ENCODE measurements at regions not wholly inside any gene's neighbourhood (a gene's known extent, or its start where the extent isn't known, plus 50 kb on each side); places are given as distances from the start of the nearest gene placed in this dataset.

- Histone ChIP-seq H3K27me3 (no peaks in the 10 kb centered on the region), H3K4me3 (no peak overlapping the region), H3K27ac (no peak overlapping the region), H3K4me1 (no peaks in the 10 kb centered on the region), H3K36me3 (no peaks in the 10 kb centered on the region), H3K9me3 (no peaks in the 10 kb centered on the region)
- intact Hi-C loops (cut with DNase I): no loop called here
- no peak for TF ChIP-seq CTCF (IDR thresholded peaks at IDR 0.05)
- TF ChIP-seq POLR2AphosphoS5 (IDR thresholded peaks at IDR 0.05; ENCODE audit: insufficient read depth in 1 of 2, low read depth in 1 of 2): no peak
- no peak for TF ChIP-seq POLR2A (IDR thresholded peaks at IDR 0.05)
- DNase-seq (ENCODE audit: extremely low spot score in 2 of 2): no peak
Observed at GRCh38 chr16:6605490-6605889, 727.2 kb upstream of the RBFOX1 start.

GRCh38 chr16:6603780-6604325 lies 728.8 kb upstream of the RBFOX1 start:
- H3K4me3 ChIP-seq: no peak overlapping the region
- DNase-seq (ENCODE audit: extremely low spot score in 2 of 2): no peak
- no peaks in the 10 kb centered on the region for H3K27me3 ChIP-seq
- intact Hi-C loops (cut with DNase I): no loop called here
- no peak for TF ChIP-seq POLR2AphosphoS5 (IDR thresholded peaks at IDR 0.05; ENCODE audit: insufficient read depth in 1 of 2, low read depth in 1 of 2)
- no peak for TF ChIP-seq POLR2A (IDR thresholded peaks at IDR 0.05)
- TF ChIP-seq CTCF (IDR thresholded peaks at IDR 0.05): no peak
- H3K9me3 ChIP-seq: no peaks in the 10 kb centered on the region
- no peaks in the 10 kb centered on the region for H3K4me1 ChIP-seq
- H3K27ac ChIP-seq: no peak overlapping the region
- no peaks in the 10 kb centered on the region for H3K36me3 ChIP-seq

GRCh38 chr16:6602405-6602804 lies 730.2 kb upstream of the RBFOX1 start:
- intact Hi-C loops (cut with DNase I): no loop called here
- DNase-seq (ENCODE audit: extremely low spot score in 2 of 2): no peak
- H3K27ac ChIP-seq: no peak overlapping the region
- H3K4me1 ChIP-seq: no peaks in the 10 kb centered on the region
- no peaks in the 10 kb centered on the region for H3K9me3 ChIP-seq
- no peaks in the 10 kb centered on the region for H3K27me3 ChIP-seq
- H3K36me3 ChIP-seq: no peaks in the 10 kb centered on the region
- no peak for TF ChIP-seq POLR2A (IDR thresholded peaks at IDR 0.05)
- no peak for TF ChIP-seq POLR2AphosphoS5 (IDR thresholded peaks at IDR 0.05; ENCODE audit: insufficient read depth in 1 of 2, low read depth in 1 of 2)
- TF ChIP-seq CTCF (IDR thresholded peaks at IDR 0.05): no peak
- no peak overlapping the region for H3K4me3 ChIP-seq

GRCh38 chr16:6600167-6600566 lies 732.5 kb upstream of the RBFOX1 start:
- DNase-seq (ENCODE audit: extremely low spot score in 2 of 2): no peak
- Histone ChIP-seq H3K27ac (no peak overlapping the region), H3K4me3 (no peak overlapping the region), H3K9me3 (no peaks in the 10 kb centered on the region), H3K27me3 (no peaks in the 10 kb centered on the region), H3K4me1 (no peaks in the 10 kb centered on the region), H3K36me3 (no peaks in the 10 kb centered on the region)
- TF ChIP-seq POLR2A (IDR thresholded peaks at IDR 0.05): no peak
- no peak for TF ChIP-seq POLR2AphosphoS5 (IDR thresholded peaks at IDR 0.05; ENCODE audit: insufficient read depth in 1 of 2, low read depth in 1 of 2)
- TF ChIP-seq CTCF (IDR thresholded peaks at IDR 0.05): no peak
- intact Hi-C loops (cut with DNase I): no loop called here

- intact Hi-C loops (cut with DNase I): no loop called here
- no peak overlapping the region for H3K4me3 ChIP-seq
- no peak for DNase-seq (ENCODE audit: extremely low spot score in 2 of 2)
- no peak overlapping the region for H3K27ac ChIP-seq
- H3K27me3 ChIP-seq: no peaks in the 10 kb centered on the region
- no peaks in the 10 kb centered on the region for H3K4me1 ChIP-seq
- no peaks in the 10 kb centered on the region for H3K9me3 ChIP-seq
- no peak for TF ChIP-seq POLR2AphosphoS5 (IDR thresholded peaks at IDR 0.05; ENCODE audit: insufficient read depth in 1 of 2, low read depth in 1 of 2)
- no peak for TF ChIP-seq POLR2A (IDR thresholded peaks at IDR 0.05)
- H3K36me3 ChIP-seq: no peaks in the 10 kb centered on the region
Observed at GRCh38 chr16:6593799-6594198, 738.8 kb upstream of the RBFOX1 start.

All from vagina (tissue), 2 donors.